Cardiac muscle cell (in vitro differentiated cells and primary cell): ENCODE measurements at regions not wholly inside any gene's neighbourhood (a gene's known extent, or its start where the extent isn't known, plus 50 kb on each side); places are given as distances from the start of the nearest gene placed in this dataset.
A peak's percentile ranks its signal among the peaks of the same experiment; 100 is the strongest.

ENCODE experiments used
- DNase-seq, 2 donors: peaks; one replicate each; pipeline versions ENCODE4 v3.0.0 to v3.0.0-alpha.2; 2010 to 2017; ENCODE audit warnings: low read depth in 1 of 2, low spot score in 1 of 2
- H3K27ac ChIP-seq: fragments of 200-600 bp; sonication (generic); 2 replicates; pipeline ENCODE4 v1.5.1; 2016
- H3K27me3 ChIP-seq: fragments of 200-600 bp; sonication (generic); 2 replicates; pipeline ENCODE4 v1.6.0; 2016; ENCODE audit warnings: control low read depth
- H3K36me3 ChIP-seq: fragments of 200-600 bp; sonication (generic); 2 replicates; pipeline ENCODE4 v1.5.1; 2016; ENCODE audit warnings: control low read depth
- H3K4me1 ChIP-seq: fragments of 200-600 bp; sonication (generic); 2 replicates; pipeline ENCODE4 v1.8.1; 2017; ENCODE audit warnings: low read depth, mild to moderate bottlenecking, mixed run types
- H3K4me3 ChIP-seq: fragments of 200-600 bp; sonication (generic); 2 replicates; pipeline ENCODE4 v1.5.1; 2016; ENCODE audit warnings: mild to moderate bottlenecking
- H3K9me3 ChIP-seq: fragments of 200-600 bp; sonication (generic); 2 replicates; pipeline ENCODE4 v1.5.1; 2017; ENCODE audit warnings: low read depth, mild to moderate bottlenecking, control low read depth
- CTCF ChIP-seq: IDR thresholded peaks from 2 replicates; pipeline ENCODE4 v1.5.1; 2012; ENCODE audit warnings: low read depth, mild to moderate bottlenecking, low read length

GRCh38 chr6:144978208-144978607 is 693.1 kb downstream of the UTRN start:
- no peak for TF ChIP-seq CTCF
- Histone ChIP-seq H3K4me1 (peaks cover 15% of the 10 kb centered on the region), H3K9me3 (no peaks in the 10 kb centered on the region), H3K4me3 (no peak overlapping the region), H3K36me3 (no peaks in the 10 kb centered on the region), H3K27me3 (no peaks in the 10 kb centered on the region), H3K27ac (no peak overlapping the region)
- no peak for DNase-seq

GRCh38 chr6:144986271-144986670 is 701.1 kb downstream of the UTRN start:
- Histone ChIP-seq H3K36me3 (no peaks in the 10 kb centered on the region), H3K27ac (no peak overlapping the region), H3K27me3 (no peaks in the 10 kb centered on the region), H3K4me1 (no peaks in the 10 kb centered on the region), H3K4me3 (no peak overlapping the region), H3K9me3 (no peaks in the 10 kb centered on the region)
- DNase-seq, result no peak
- no peak for TF ChIP-seq CTCF

GRCh38 chr6:144989319-144990107 is 704.4 kb downstream of the UTRN start:
- DNase-seq, result no peak
- Histone ChIP-seq H3K27me3 (no peaks in the 10 kb centered on the region), H3K4me3 (no peak overlapping the region), H3K9me3 (no peaks in the 10 kb centered on the region), H3K36me3 (no peaks in the 10 kb centered on the region), H3K4me1 (no peaks in the 10 kb centered on the region), H3K27ac (no peak overlapping the region)
- TF ChIP-seq CTCF, result no peak

GRCh38 chr6:144990784-144991183 is 705.6 kb downstream of the UTRN start:
- no peaks in the 10 kb centered on the region for H3K4me1 ChIP-seq
- TF ChIP-seq CTCF, result no peak
- no peak overlapping the region for H3K4me3 ChIP-seq
- no peaks in the 10 kb centered on the region for H3K27me3 ChIP-seq
- no peaks in the 10 kb centered on the region for H3K9me3 ChIP-seq
- no peak for DNase-seq
- no peak overlapping the region for H3K27ac ChIP-seq
- no peaks in the 10 kb centered on the region for H3K36me3 ChIP-seq

GRCh38 chr6:144993870-144994269 is 708.7 kb downstream of the UTRN start:
- DNase-seq, result peak in 1 of 2 donors; percentile 10
- Histone ChIP-seq H3K27me3 (no peaks in the 10 kb centered on the region), H3K4me1 (no peaks in the 10 kb centered on the region), H3K4me3 (no peak overlapping the region), H3K36me3 (no peaks in the 10 kb centered on the region), H3K9me3 (no peaks in the 10 kb centered on the region), H3K27ac (no peak overlapping the region)
- no peak for TF ChIP-seq CTCF
